Caco-2 (cell line): ENCODE measurements at regions not wholly inside any gene's neighbourhood (a gene's known extent, or its start where the extent isn't known, plus 50 kb on each side); places are given as distances from the start of the nearest gene placed in this dataset.

ENCODE experiments used
- BruUV-seq: library from RNA; stranded (reverse); fragments of 400-500 nt; replicated peaks from 2 replicates; lab custom pipeline; 2021; lab: Mats Ljungman, UMichigan
- CTCF ChIA-PET: fragments of 300-600 bp; sonication (Branson Sonifier 250); formaldehyde crosslinking; loops from one replicate; lab custom pipeline; 2022; ENCODE audit warnings: antibody characterized with exemption; lab: Charles Lee
- POLR2A ChIA-PET: fragments of 300-600 bp; sonication (Branson Sonifier 250); formaldehyde crosslinking; loops from one replicate; lab custom pipeline; 2022; ENCODE audit warnings: antibody characterized with exemption; lab: Charles Lee
- DNase-seq, 2 experiments: peaks; one replicate each; pipeline versions ENCODE4 v3.0.0 to v3.0.0-alpha.2; 2020 to 2022
- H3K27me3 ChIP-seq: replicated peaks from 2 replicates; pipeline ENCODE4 v1.6.0; 2011; ENCODE audit warnings: low read length; ENCODE audit not compliant: control insufficient read depth, insufficient read depth
- H3K36me3 ChIP-seq: 2 replicates; pipeline ENCODE4 v1.5.1; 2011; ENCODE audit warnings: low read length; ENCODE audit not compliant: control insufficient read depth, insufficient read depth
- H3K4me1 ChIP-seq: fragments of 250-450 bp; sonication (Bioruptor Pico); 2 replicates; pipeline ENCODE4 v1.5.1; 2020; ENCODE audit warnings: mild to moderate bottlenecking
- H3K4me3 ChIP-seq: 2 replicates; pipeline ENCODE4 v1.5.1; 2011; ENCODE audit warnings: low read depth, mild to moderate bottlenecking, control low read depth, low read length
- H3K9me3 ChIP-seq: fragments of 250-450 bp; sonication (Bioruptor Pico); 2 replicates; pipeline ENCODE4 v1.5.1; 2020; ENCODE audit warnings: mild to moderate bottlenecking, moderate library complexity
- H3K27ac Mint-ChIP-seq: one replicate; pipeline ENCODE4 v1.8.0; 2022; ENCODE audit warnings: mixed read lengths; ENCODE audit not compliant: unreplicated experiment
- H3K27me3 Mint-ChIP-seq: one replicate; pipeline ENCODE4 v1.8.0; 2022; ENCODE audit warnings: mixed read lengths; ENCODE audit not compliant: insufficient read depth, unreplicated experiment
- H3K36me3 Mint-ChIP-seq: one replicate; pipeline ENCODE4 v1.8.0; 2022; ENCODE audit warnings: mild to moderate bottlenecking, mixed read lengths; ENCODE audit not compliant: insufficient read depth, unreplicated experiment
- H3K4me1 Mint-ChIP-seq: one replicate; pipeline ENCODE4 v1.8.0; 2022; ENCODE audit warnings: low read depth, mixed read lengths; ENCODE audit not compliant: unreplicated experiment
- H3K4me3 Mint-ChIP-seq: one replicate; pipeline ENCODE4 v1.8.0; 2022; ENCODE audit warnings: mild to moderate bottlenecking, moderate library complexity, mixed read lengths; ENCODE audit not compliant: unreplicated experiment
- H3K9me3 Mint-ChIP-seq: one replicate; pipeline ENCODE4 v1.8.0; 2022; ENCODE audit warnings: mixed read lengths; ENCODE audit not compliant: unreplicated experiment
- CTCF ChIP-seq, 2 experiments: fragments of 200-600 bp in 1 of 2; IDR thresholded peaks; 1 replicate in 1 of 2; 2 replicates in 1 of 2; pipeline versions ENCODE4 v1.5.1 to v1.8.0; 2011 to 2022; ENCODE audit warnings: antibody characterized with exemption in 1 of 2, control low read depth in 1 of 2, inconsistent platforms in 1 of 2, low read depth in 1 of 2, low read length in 1 of 2, mild to moderate bottlenecking in 1 of 2, moderate library complexity in 1 of 2; ENCODE audit not compliant: insufficient read depth in 1 of 2, severe bottlenecking in 1 of 2, unreplicated experiment in 1 of 2
- intact Hi-C: fragments of 100-400 bp; cut with micrococcal nuclease; formaldehyde crosslinking; loops from one replicate; pipeline ENCODE4 v1.10.0; 2022; ENCODE audit not compliant: unreplicated experiment

GRCh38 chr13:50670847-50671496 is 172.5 kb downstream of the DLEU7 start:
- no peaks in the 10 kb centered on the region for H3K9me3 ChIP-seq
- Mint-ChIP-seq H3K27ac (no peak overlapping the region), H3K4me3 (no peak overlapping the region), H3K36me3 (no peaks in the 10 kb centered on the region), H3K4me1 (peaks cover 19% of the 10 kb centered on the region), H3K27me3 (no peaks in the 10 kb centered on the region), H3K9me3 (peaks cover 20% of the 10 kb centered on the region)
- no peaks in the 10 kb centered on the region for H3K36me3 ChIP-seq
- POLR2A ChIA-PET = no interaction called here
- H3K27me3 ChIP-seq = no peaks in the 10 kb centered on the region
- CTCF ChIA-PET = no interaction called here
- no TSS peak for BruUV-seq
- DNase-seq = no peak
- intact Hi-C loops = no loop called here
- TF ChIP-seq CTCF (IDR thresholded peaks at IDR 0.05; ENCODE audit: insufficient read depth in 1 of 2, low read depth in 1 of 2, low read length in 1 of 2, severe bottlenecking in 1 of 2, unreplicated experiment in 1 of 2) = no peak
- H3K4me1 ChIP-seq = peaks cover 18% of the 10 kb centered on the region
- H3K4me3 ChIP-seq = no peak overlapping the region

GRCh38 chr13:50671497-50671850 is 172.0 kb downstream of the DLEU7 start:
- Histone ChIP-seq H3K4me1 (peaks cover 22% of the 10 kb centered on the region), H3K9me3 (no peaks in the 10 kb centered on the region), H3K27me3 (no peaks in the 10 kb centered on the region), H3K36me3 (no peaks in the 10 kb centered on the region), H3K4me3 (no peak overlapping the region)
- peaks cover 15% of the 10 kb centered on the region for H3K9me3 Mint-ChIP-seq
- no peak overlapping the region for H3K4me3 Mint-ChIP-seq
- no peak for TF ChIP-seq CTCF (IDR thresholded peaks at IDR 0.05; ENCODE audit: insufficient read depth in 1 of 2, low read depth in 1 of 2, low read length in 1 of 2, severe bottlenecking in 1 of 2, unreplicated experiment in 1 of 2)
- DNase-seq = no peak
- ChIA-PET POLR2A (no interaction called here), CTCF (no interaction called here)
- H3K4me1 Mint-ChIP-seq = peaks cover 21% of the 10 kb centered on the region
- intact Hi-C loops = no loop called here
- BruUV-seq = no TSS peak
- H3K36me3 Mint-ChIP-seq = no peaks in the 10 kb centered on the region
- H3K27me3 Mint-ChIP-seq = no peaks in the 10 kb centered on the region
- H3K27ac Mint-ChIP-seq = no peak overlapping the region

DNA sequence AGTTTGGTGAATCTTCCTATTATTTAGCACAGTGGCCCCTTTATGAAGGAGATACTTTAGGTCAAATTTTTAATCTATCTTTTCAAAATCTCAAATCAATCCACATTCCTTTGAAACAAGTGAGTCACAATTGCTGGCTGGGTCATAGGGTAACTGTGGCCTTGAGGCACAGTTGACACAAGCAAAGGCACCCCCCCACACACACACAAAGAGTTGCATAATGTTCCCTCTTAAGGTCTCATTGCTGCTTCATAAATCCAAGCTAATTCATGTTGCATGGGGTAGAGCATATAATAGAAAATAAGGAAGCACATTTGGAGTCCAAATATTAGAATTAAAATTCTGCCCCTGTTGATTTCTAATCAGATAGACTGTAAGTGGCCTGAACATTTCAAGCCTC is 171.5 kb downstream of the DLEU7 start:
- H3K4me3 Mint-ChIP-seq = no peak overlapping the region

More for the DNA sequence above, 171.5 kb downstream of the DLEU7 start:
- ChIA-PET POLR2A (no interaction called here), CTCF (no interaction called here)
- DNase-seq = peak in 1 of 2 experiments; percentile 42
- no peaks in the 10 kb centered on the region for H3K27me3 ChIP-seq
- H3K9me3 ChIP-seq = no peaks in the 10 kb centered on the region
- H3K36me3 Mint-ChIP-seq = no peaks in the 10 kb centered on the region
- peaks cover 9% of the 10 kb centered on the region for H3K9me3 Mint-ChIP-seq
- no peak overlapping the region for H3K4me3 ChIP-seq
- intact Hi-C loops = no loop called here
- H3K4me1 ChIP-seq = peaks cover 27% of the 10 kb centered on the region
- H3K27me3 Mint-ChIP-seq = no peaks in the 10 kb centered on the region
- no TSS peak for BruUV-seq
- H3K36me3 ChIP-seq = no peaks in the 10 kb centered on the region
- H3K27ac Mint-ChIP-seq = no peak overlapping the region
- no peak for TF ChIP-seq CTCF (IDR thresholded peaks at IDR 0.05; ENCODE audit: insufficient read depth in 1 of 2, low read depth in 1 of 2, low read length in 1 of 2, severe bottlenecking in 1 of 2, unreplicated experiment in 1 of 2)
- peaks cover 27% of the 10 kb centered on the region for H3K4me1 Mint-ChIP-seq
